GM21529 (cell line): ENCODE measurements at regions not wholly inside any gene's neighbourhood (a gene's known extent, or its start where the extent isn't known, plus 50 kb on each side); places are given as distances from the start of the nearest gene placed in this dataset.
"Not testable (repeated sequence)": the region's sequence is repeated elsewhere in the genome, so short reads cannot be mapped to it uniquely, and the experiment has no call there.

Source experiments
- ATAC-seq: cut with Tn5 transposase; IDR thresholded peaks from one replicate; pipeline ENCODE4 v1.9.1; 2021; ENCODE audit not compliant: unreplicated experiment

GRCh38 chr2:133968446-133968845 lies 285.4 kb upstream of the MGAT5 start:
- no peak for ATAC-seq

DNA sequence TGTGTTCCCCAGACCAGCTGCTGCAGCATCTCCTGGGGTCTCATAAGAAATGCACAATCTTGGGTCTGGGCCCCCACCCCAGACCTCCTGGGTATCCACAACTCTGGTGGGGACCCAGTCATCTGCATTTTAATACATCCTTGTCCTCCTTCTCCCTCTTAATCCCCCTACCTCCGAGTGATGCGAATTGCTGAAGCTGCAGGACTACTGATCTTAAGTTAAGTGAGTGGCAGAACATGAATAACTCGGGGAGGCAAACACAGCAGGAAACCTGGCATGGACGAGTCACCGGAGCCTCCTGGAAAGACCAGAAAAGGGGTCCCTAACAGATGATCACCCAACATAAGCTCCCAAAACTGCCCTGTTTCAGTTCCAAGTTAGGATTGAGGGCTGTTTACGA lies 283.2 kb upstream of the MGAT5 start:
- ATAC-seq: no peak

GRCh38 chr2:133972297-133972696 lies 281.6 kb upstream of the MGAT5 start:
- no peak for ATAC-seq

- ATAC-seq: no peak
Observed at GRCh38 chr2:133972786-133973185, 281.1 kb upstream of the MGAT5 start.

- ATAC-seq: no peak
Observed at GRCh38 chr2:133974353-133974752, 279.5 kb upstream of the MGAT5 start.

- ATAC-seq: no peak
Observed at GRCh38 chr2:133975135-133975534, 278.7 kb upstream of the MGAT5 start.

GRCh38 chr2:133975676-133976428 lies 278.0 kb upstream of the MGAT5 start:
- ATAC-seq: no peak

- ATAC-seq: no peak
Observed at GRCh38 chr2:133976659-133977058, 277.2 kb upstream of the MGAT5 start.

DNA sequence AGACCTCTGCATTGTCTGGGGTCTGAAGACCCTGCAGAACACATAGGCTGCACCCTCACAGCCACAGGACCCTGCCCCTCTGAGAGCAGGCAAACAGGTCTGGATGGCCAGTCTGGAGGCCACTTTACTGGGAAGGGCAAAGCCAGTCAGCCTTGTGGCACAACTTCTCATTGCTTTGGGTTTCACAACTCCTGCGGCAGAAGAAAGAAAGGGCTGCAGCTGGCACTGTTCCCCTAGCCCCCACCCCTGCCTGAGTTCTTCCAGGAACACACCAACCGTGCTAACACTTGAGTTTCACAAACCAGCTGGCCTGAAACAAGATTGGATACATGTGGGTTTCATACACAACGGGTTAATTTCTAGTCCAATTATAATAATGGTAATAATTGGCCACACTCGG lies 276.5 kb upstream of the MGAT5 start:
- no peak for ATAC-seq

DNA sequence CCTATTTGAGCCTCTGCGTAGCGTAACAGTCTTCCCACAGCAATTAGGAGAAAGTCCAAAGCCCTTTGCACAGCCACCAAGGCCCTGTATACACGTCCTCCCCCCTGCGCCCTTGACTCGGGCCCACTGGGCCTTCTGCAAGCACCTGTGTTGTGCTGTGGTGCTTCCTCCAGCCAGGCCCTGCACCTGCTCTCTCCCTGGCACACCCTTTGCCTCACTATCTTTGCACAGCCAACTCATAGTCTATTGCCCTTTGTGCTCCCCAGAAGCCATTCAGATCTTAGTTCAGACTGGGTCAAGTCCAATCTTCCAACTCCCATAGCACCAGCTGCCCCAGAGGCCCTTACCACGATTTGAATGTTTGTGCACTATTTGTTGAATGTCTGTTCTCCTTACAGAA lies 271.6 kb upstream of the MGAT5 start:
- no peak for ATAC-seq

GRCh38 chr2:133985563-133985962 lies 268.3 kb upstream of the MGAT5 start:
- no peak for ATAC-seq

DNA sequence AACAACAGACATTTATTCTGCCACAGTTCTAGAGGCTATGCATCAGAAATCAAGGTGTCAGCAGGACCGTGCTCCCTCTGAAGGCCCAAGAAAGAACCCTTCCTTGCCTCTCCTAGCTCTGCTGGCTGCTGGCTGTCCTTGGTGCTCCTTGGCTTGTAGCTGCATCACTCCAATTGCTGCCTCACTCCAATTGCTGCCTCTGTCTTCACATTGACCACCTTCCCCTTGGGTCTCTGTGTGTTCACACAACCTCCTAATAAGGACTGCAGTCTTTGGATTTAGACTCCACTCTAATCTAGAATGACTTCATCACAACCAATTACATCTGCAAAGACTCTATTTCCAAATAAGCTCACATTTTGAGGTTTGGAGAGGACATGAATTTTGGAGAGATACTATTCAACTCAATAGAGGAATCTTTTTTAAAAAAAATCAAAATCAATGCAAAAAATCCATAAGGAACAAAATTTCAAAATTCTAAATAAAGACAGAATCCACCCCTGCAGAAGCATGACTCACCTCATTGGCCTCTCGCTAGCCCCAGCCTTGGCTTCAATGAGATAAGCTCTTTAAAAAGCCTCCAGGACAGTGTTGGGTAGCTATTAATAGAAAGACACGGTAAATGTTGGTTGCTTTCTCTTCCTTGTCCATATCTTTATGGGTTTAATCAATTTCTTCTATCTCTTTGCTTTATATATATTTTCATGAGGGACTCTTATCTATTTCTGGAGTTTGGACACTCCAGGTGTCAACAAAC lies 267.6 kb upstream of the MGAT5 start:
- no peak for ATAC-seq

DNA sequence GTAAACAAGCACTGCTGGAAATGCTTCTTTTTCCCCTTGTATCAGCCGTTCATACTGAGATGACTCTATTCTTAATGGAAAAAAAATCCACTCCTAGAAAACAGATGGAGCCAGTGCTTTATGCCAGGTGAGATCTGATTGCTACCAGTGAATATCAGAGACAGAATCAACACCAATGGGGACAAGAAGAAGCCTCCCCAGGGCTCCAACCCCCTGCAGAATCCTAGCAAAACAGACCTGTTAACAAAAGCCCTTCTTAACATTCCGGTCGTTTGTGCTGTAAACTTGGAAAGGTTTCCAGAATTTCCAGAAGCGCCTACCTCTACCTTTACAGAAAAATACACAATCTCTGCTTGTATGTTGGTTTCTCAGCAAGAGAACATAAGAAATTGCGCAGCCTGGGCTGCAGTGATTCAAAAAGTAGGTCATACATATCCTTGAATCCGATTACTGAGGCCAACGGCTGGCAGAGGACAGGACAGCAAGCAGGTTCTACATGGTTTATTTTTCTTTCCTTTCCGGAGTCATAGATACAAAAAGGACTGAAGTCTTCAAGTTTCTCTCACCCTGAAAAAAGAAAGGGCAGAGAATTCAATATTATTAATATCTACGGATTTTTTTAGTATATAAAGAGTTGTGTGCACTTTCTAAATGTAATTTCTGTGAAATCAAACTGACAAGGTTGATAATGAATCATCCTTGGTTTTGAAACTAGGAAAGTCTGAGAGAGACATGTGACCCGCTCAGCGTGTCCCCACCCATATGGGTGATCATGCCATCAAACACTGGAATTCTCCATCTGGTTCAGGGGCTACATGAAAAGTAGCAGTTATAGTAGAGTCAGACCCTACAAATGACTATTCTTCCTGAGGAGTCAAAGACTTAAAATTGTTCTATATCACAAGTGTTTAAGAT lies 266.7 kb upstream of the MGAT5 start:
- ATAC-seq: no peak

DNA sequence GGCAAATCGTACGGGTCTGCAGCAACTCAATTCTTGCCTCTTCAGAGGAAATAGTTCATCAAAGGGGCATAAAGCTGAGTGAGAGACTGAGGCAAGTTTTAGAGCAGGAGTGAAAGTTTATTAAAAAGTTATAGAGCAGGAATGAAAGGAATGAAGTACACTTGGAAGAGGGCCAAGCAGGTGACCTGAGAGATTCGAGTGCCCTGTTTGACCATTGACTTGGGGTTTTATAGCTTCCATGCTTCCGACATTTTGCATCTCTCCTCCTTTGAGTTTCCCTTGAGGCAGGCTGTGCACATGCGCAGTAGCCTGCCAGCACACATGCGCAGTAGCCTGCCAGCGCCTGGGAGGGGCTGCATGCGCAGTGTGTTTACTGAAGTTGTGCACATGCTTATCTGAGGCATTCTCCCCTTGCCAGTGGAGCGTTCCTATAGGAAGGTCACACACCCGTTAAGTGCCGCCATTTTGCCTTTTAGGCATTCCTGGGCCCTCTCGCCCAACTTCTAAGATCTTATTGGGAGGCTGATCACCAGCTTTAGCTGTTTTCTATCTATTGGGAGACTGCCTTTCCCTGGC lies 265.5 kb upstream of the MGAT5 start:
- no peak for ATAC-seq

DNA sequence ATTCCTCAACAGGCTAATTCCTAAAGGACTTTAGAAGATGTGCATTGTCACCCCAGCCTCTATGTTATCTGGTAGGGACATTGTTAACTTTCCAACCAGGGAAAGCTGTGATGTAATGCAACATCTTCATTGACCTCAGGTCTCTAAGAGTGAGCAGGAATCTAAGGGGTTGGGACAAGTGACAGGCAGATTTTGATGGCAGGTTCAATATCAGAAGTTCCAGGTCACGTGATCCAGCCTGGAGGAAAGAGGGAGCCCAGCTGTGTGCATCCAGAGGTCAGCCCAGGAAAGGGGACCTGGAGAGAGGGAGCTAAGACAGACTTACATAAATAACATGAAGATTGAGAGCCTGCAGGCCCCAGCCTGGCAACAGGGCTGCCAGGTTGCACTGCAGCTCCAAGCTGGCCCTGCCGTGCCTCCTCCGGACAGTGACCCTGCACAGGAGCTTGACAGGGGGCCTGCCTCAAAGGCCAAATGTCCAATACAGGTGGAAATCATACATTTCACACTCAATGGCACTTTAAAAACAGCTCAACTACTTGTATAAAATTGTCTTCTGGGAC lies 262.2 kb upstream of the MGAT5 start:
- no peak for ATAC-seq

DNA sequence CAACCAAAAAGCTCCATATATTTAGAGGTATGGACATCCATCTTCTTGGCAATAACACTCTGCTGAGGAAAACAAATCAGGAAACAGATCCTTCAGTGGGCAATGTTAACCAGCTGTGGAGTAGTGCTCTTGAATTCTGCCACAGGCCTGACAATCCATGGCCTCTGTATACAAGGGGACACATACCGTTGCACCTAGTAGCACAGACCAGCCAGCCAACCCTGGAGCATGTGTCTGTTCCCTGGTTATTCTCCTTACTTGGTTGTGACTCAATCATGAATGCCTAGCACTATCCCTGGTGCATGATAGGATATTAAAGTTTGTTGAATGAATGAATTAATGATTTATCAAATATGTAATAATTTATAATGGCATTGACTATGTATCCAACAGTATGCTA lies 261.4 kb upstream of the MGAT5 start:
- ATAC-seq: no peak

GRCh38 chr2:133993160-133993559 lies 260.7 kb upstream of the MGAT5 start:
- no peak for ATAC-seq

DNA sequence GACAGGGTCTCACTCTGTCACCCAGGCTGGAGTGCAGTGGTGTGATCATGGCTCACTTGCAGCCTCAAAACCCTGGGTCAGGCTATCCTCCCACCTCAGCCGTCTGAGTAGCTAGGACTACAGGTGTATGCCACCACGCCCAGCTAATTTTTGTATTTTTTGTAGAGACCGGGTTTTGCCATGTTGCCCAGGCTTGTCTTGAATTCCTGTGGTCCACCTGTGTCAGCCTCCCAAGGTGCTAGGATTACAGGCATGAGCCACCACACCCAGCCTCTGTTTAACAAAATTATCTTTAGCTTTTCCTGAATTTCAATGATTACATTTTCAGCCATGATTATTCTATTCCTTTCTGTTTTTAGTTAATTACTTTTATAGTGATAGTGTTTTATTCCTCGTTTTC lies 255.1 kb upstream of the MGAT5 start:
- ATAC-seq: not testable (repeated sequence)

DNA sequence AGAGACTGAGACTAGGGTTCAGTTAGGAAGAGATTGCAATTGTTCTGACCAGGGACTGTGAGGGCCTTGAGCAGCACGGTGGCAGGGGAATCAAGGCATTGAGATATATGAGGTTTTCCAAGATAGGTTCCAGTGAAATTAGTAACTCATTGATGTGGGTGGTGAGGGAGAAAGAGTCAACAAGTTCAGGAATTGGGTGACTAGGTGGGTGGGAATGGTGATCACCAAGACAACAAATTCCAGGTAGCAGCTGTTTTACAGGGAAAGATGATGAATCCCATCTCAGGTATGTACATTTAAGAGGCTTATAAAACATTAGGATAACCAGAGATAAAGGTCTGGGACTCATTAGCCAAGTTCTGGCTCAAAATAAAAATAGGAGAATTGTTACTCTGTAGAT lies 251.5 kb upstream of the MGAT5 start:
- no peak for ATAC-seq

GRCh38 chr2:134002921-134003320 lies 251.0 kb upstream of the MGAT5 start:
- no peak for ATAC-seq

DNA sequence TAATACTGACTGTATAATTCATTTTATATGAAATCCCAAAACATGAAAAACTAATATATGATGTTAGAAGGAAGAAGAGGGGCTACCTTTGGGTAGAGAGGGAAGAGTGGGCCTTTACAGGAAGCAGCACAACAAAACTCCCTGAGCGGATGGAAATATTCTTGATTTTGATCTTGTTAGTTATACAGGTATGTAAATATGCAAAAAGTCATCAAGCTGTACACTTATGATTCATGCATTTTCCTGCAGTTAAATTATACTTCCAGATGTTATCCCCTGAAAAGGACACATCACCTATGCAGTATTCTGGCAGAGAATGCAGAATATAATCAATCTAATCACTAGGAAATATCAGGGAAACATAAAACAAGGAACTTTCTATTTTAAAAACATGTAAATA lies 249.4 kb upstream of the MGAT5 start:
- no peak for ATAC-seq
